HG02759 (cell line): ENCODE measurements at regions not wholly inside any gene's neighbourhood (a gene's known extent, or its start where the extent isn't known, plus 50 kb on each side); places are given as distances from the start of the nearest gene placed in this dataset.
"Not testable (repeated sequence)": the region's sequence is repeated elsewhere in the genome, so short reads cannot be mapped to it uniquely, and the experiment has no call there.

Experiments used
- ATAC-seq: cut with Tn5 transposase; IDR thresholded peaks from one replicate; pipeline ENCODE4 v1.9.1; 2021; ENCODE audit warnings: mild to moderate bottlenecking, moderate library complexity; ENCODE audit not compliant: unreplicated experiment

- ATAC-seq: peak; percentile 71
Measured at GRCh38 chr5:158039911-158040347, 181.0 kb upstream of the CLINT1 start.

- no peak for ATAC-seq
Measured at GRCh38 chr5:158039441-158039840, 180.5 kb upstream of the CLINT1 start.

GRCh38 chr5:158036983-158037595 is 178.1 kb upstream of the CLINT1 start:
- ATAC-seq: not testable (repeated sequence)

GRCh38 chr5:158034586-158034985 is 175.6 kb upstream of the CLINT1 start:
- not testable (repeated sequence) for ATAC-seq

- ATAC-seq: no peak
Measured at GRCh38 chr5:158033724-158034123, 174.8 kb upstream of the CLINT1 start.

GRCh38 chr5:158033076-158033475 is 174.1 kb upstream of the CLINT1 start:
- no peak for ATAC-seq

GRCh38 chr5:158032246-158032645 is 173.3 kb upstream of the CLINT1 start:
- ATAC-seq: no peak

GRCh38 chr5:158027806-158028775 is 169.1 kb upstream of the CLINT1 start:
- ATAC-seq: no peak

GRCh38 chr5:158026304-158027031 is 167.5 kb upstream of the CLINT1 start:
- ATAC-seq: no peak

GRCh38 chr5:158023266-158023665 is 164.3 kb upstream of the CLINT1 start:
- no peak for ATAC-seq

GRCh38 chr5:158022837-158023236 is 163.9 kb upstream of the CLINT1 start:
- ATAC-seq: no peak

GRCh38 chr5:158022393-158022792 is 163.4 kb upstream of the CLINT1 start:
- ATAC-seq: no peak

GRCh38 chr5:158020555-158021418 is 161.8 kb upstream of the CLINT1 start:
- ATAC-seq: no peak

GRCh38 chr5:158017469-158017868 is 158.5 kb upstream of the CLINT1 start:
- no peak for ATAC-seq

GRCh38 chr5:158014372-158014771 is 155.4 kb upstream of the CLINT1 start:
- ATAC-seq: no peak

GRCh38 chr5:158013939-158014338 is 155.0 kb upstream of the CLINT1 start:
- ATAC-seq: no peak

GRCh38 chr5:158013303-158013702 is 154.4 kb upstream of the CLINT1 start:
- no peak for ATAC-seq

GRCh38 chr5:158011422-158011821 is 152.5 kb upstream of the CLINT1 start:
- ATAC-seq: no peak

GRCh38 chr5:158010831-158011230 is 151.9 kb upstream of the CLINT1 start:
- ATAC-seq: no peak

- ATAC-seq: no peak
Measured at GRCh38 chr5:158007336-158007735, 148.4 kb upstream of the CLINT1 start.
